ENCODE measurements at regions not wholly inside any gene's neighbourhood (a gene's known extent, or its start where the extent isn't known, plus 50 kb on each side); places are given as distances from the start of the nearest gene placed in this dataset.
A peak's percentile ranks its signal among the peaks of the same experiment; 100 is the strongest.

GRCh38 chr6:106778943-106779342, 149.6 kb downstream of the QRSL1 start:
- H3K9me3 ChIP-seq = no peaks in the 10 kb centered on the region
- H3K27me3 ChIP-seq = peaks cover 21% of the 10 kb centered on the region
- H3K4me3 ChIP-seq (ENCODE audit: low read depth, low read length) = no peak overlapping the region
- no peaks in the 10 kb centered on the region for H3K4me1 ChIP-seq
- H3K36me3 ChIP-seq = no peaks in the 10 kb centered on the region
- no peak for DNase-seq
- TF ChIP-seq CTCF (IDR thresholded peaks at IDR 0.05; ENCODE audit: low read depth, low read length) = no peak

GRCh38 chr6:106773996-106774629, 144.7 kb downstream of the QRSL1 start:
- no peak for DNase-seq
- TF ChIP-seq CTCF (IDR thresholded peaks at IDR 0.05; ENCODE audit: low read depth, low read length) = no peak
- peaks cover 9% of the 10 kb centered on the region for H3K9me3 ChIP-seq
- H3K36me3 ChIP-seq = no peaks in the 10 kb centered on the region
- no peak overlapping the region for H3K4me3 ChIP-seq (ENCODE audit: low read depth, low read length)
- H3K4me1 ChIP-seq = peaks cover 6% of the 10 kb centered on the region
- peaks cover 38% of the 10 kb centered on the region for H3K27me3 ChIP-seq

GRCh38 chr6:106773522-106773921, 144.1 kb downstream of the QRSL1 start:
- peaks cover 41% of the 10 kb centered on the region for H3K27me3 ChIP-seq
- no peak for DNase-seq
- H3K4me3 ChIP-seq (ENCODE audit: low read depth, low read length) = no peak overlapping the region
- TF ChIP-seq CTCF (IDR thresholded peaks at IDR 0.05; ENCODE audit: low read depth, low read length) = no peak
- H3K36me3 ChIP-seq = no peaks in the 10 kb centered on the region
- H3K9me3 ChIP-seq = peaks cover 9% of the 10 kb centered on the region
- H3K4me1 ChIP-seq = peaks cover 6% of the 10 kb centered on the region

GRCh38 chr6:106772270-106773142, 143.1 kb downstream of the QRSL1 start:
- peaks cover 9% of the 10 kb centered on the region for H3K9me3 ChIP-seq
- H3K4me3 ChIP-seq (ENCODE audit: low read depth, low read length) = no peak overlapping the region
- TF ChIP-seq CTCF (IDR thresholded peaks at IDR 0.05; ENCODE audit: low read depth, low read length) = no peak
- H3K36me3 ChIP-seq = no peaks in the 10 kb centered on the region
- H3K4me1 ChIP-seq = peaks cover 6% of the 10 kb centered on the region
- peaks cover 51% of the 10 kb centered on the region for H3K27me3 ChIP-seq
- DNase-seq = peak; percentile 59

- Histone ChIP-seq H3K4me1 (peaks cover 6% of the 10 kb centered on the region), H3K4me3 (ENCODE audit: low read depth, low read length) (no peak overlapping the region), H3K36me3 (no peaks in the 10 kb centered on the region), H3K9me3 (peaks cover 9% of the 10 kb centered on the region), H3K27me3 (peaks cover 52% of the 10 kb centered on the region)
- no peak for DNase-seq
- TF ChIP-seq CTCF (IDR thresholded peaks at IDR 0.05; ENCODE audit: low read depth, low read length) = no peak
Observed at GRCh38 chr6:106771822-106772221, 142.4 kb downstream of the QRSL1 start.

GRCh38 chr6:106770663-106771062, 141.3 kb downstream of the QRSL1 start:
- DNase-seq = no peak
- Histone ChIP-seq H3K4me3 (ENCODE audit: low read depth, low read length) (no peak overlapping the region), H3K27me3 (peaks cover 56% of the 10 kb centered on the region), H3K4me1 (peaks cover 6% of the 10 kb centered on the region), H3K9me3 (peaks cover 9% of the 10 kb centered on the region), H3K36me3 (no peaks in the 10 kb centered on the region)
- TF ChIP-seq CTCF (IDR thresholded peaks at IDR 0.05; ENCODE audit: low read depth, low read length) = no peak

All from BE2C (cell line).